HG03064 (cell line): ENCODE measurements at regions not wholly inside any gene's neighbourhood (a gene's known extent, or its start where the extent isn't known, plus 50 kb on each side); places are given as distances from the start of the nearest gene placed in this dataset.
"Not testable (repeated sequence)": the region's sequence is repeated elsewhere in the genome, so short reads cannot be mapped to it uniquely, and the experiment has no call there.

Source experiments
- ATAC-seq: cut with Tn5 transposase; IDR thresholded peaks from one replicate; pipeline ENCODE4 v1.9.1; 2021; ENCODE audit warnings: low read depth; ENCODE audit not compliant: unreplicated experiment

- ATAC-seq: no peak
These were observed 120.0 kb upstream of the ZC3H11B start for GRCh38 chr1:219732814-219733491.

- no peak for ATAC-seq
These were observed 118.9 kb upstream of the ZC3H11B start for GRCh38 chr1:219731771-219732170.

GRCh38 chr1:219726480-219727272 is 113.8 kb upstream of the ZC3H11B start:
- no peak for ATAC-seq

GRCh38 chr1:219724440-219724839 is 111.5 kb upstream of the ZC3H11B start:
- ATAC-seq: no peak

- no peak for ATAC-seq
These were observed 104.6 kb upstream of the ZC3H11B start for GRCh38 chr1:219717536-219717935.

GRCh38 chr1:219716611-219717114 is 103.8 kb upstream of the ZC3H11B start:
- no peak for ATAC-seq

- no peak for ATAC-seq
These were observed 101.1 kb upstream of the ZC3H11B start for GRCh38 chr1:219713981-219714381.

- no peak for ATAC-seq
These were observed 99.6 kb upstream of the ZC3H11B start for GRCh38 chr1:219712506-219712905.

- ATAC-seq: no peak
These were observed 97.8 kb upstream of the ZC3H11B start for GRCh38 chr1:219710529-219711194.

- no peak for ATAC-seq
These were observed 96.1 kb upstream of the ZC3H11B start for GRCh38 chr1:219708919-219709543.

GRCh38 chr1:219707885-219708284 is 95.0 kb upstream of the ZC3H11B start:
- not testable (repeated sequence) for ATAC-seq

- not testable (repeated sequence) for ATAC-seq
These were observed 91.4 kb upstream of the ZC3H11B start for GRCh38 chr1:219704331-219704730.

GRCh38 chr1:219703368-219703639 is 90.4 kb upstream of the ZC3H11B start:
- ATAC-seq: no peak

GRCh38 chr1:219701476-219701875 is 88.6 kb upstream of the ZC3H11B start:
- no peak for ATAC-seq

GRCh38 chr1:219699870-219700269 is 87.0 kb upstream of the ZC3H11B start:
- ATAC-seq: no peak

- no peak for ATAC-seq
These were observed 84.8 kb upstream of the ZC3H11B start for GRCh38 chr1:219697682-219698081.

GRCh38 chr1:219692981-219693380 is 80.1 kb upstream of the ZC3H11B start:
- no peak for ATAC-seq

- ATAC-seq: no peak
These were observed 76.9 kb upstream of the ZC3H11B start for GRCh38 chr1:219689774-219690173.

GRCh38 chr1:219687779-219688178 is 74.9 kb upstream of the ZC3H11B start:
- ATAC-seq: no peak

GRCh38 chr1:219686171-219686570 is 73.3 kb upstream of the ZC3H11B start:
- ATAC-seq: no peak

GRCh38 chr1:219682788-219683187 is 69.9 kb upstream of the ZC3H11B start:
- no peak for ATAC-seq
